GM23338 (cell line): ENCODE measurements at regions not wholly inside any gene's neighbourhood (a gene's known extent, or its start where the extent isn't known, plus 50 kb on each side); places are given as distances from the start of the nearest gene placed in this dataset.

ENCODE experiments used
- ATAC-seq: fragments of 200-7000 bp; cut with Tn5 transposase; 3 replicates; pipeline ENCODE4 v1.9.1; 2020
- DNase-seq: peaks from one replicate; pipeline ENCODE4 v3.0.0-alpha.2; 2015; ENCODE audit warnings: low spot score
- H2AFZ ChIP-seq: fragments of 200-600 bp; sonication (generic); 2 replicates; pipeline ENCODE4 v1.8.0; 2016; ENCODE audit warnings: antibody characterized with exemption, mild to moderate bottlenecking, moderate library complexity
- H3F3A ChIP-seq: fragments of 200-600 bp; sonication (generic); replicated peaks from 2 replicates; pipeline ENCODE4 v1.8.0; 2017; ENCODE audit warnings: antibody characterized with exemption, mixed run types, low read depth
- H3K27ac ChIP-seq: fragments of 200-600 bp; sonication (generic); 2 replicates; pipeline ENCODE4 v1.6.1; 2016; ENCODE audit warnings: low read depth
- H3K27me3 ChIP-seq: fragments of 200-600 bp; sonication (generic); 2 replicates; pipeline ENCODE4 v1.8.0; 2016; ENCODE audit warnings: mild to moderate bottlenecking, mixed run types, moderate library complexity; ENCODE audit not compliant: insufficient read depth
- H3K36me3 ChIP-seq: fragments of 200-600 bp; sonication (generic); 2 replicates; pipeline ENCODE4 v1.8.0; 2016; ENCODE audit warnings: mild to moderate bottlenecking; ENCODE audit not compliant: insufficient read depth
- H3K4me1 ChIP-seq: fragments of 200-600 bp; sonication (generic); 2 replicates; pipeline ENCODE4 v1.8.0; 2016; ENCODE audit warnings: mild to moderate bottlenecking, moderate library complexity; ENCODE audit not compliant: insufficient read depth
- H3K4me2 ChIP-seq: fragments of 200-600 bp; sonication (generic); 2 replicates; pipeline ENCODE4 v1.7.1; 2017; ENCODE audit warnings: mixed run types
- H3K4me3 ChIP-seq: fragments of 200-600 bp; sonication (generic); 2 replicates; pipeline ENCODE4 v1.6.1; 2016; ENCODE audit warnings: mixed run types
- H3K79me2 ChIP-seq: fragments of 200-600 bp; sonication (generic); replicated peaks from 2 replicates; pipeline ENCODE4 v1.8.0; 2017; ENCODE audit warnings: mild to moderate bottlenecking; ENCODE audit not compliant: insufficient read depth
- H3K9me2 ChIP-seq: fragments of 200-600 bp; sonication (generic); 2 replicates; pipeline ENCODE4 v1.8.0; 2017; ENCODE audit not compliant: insufficient read depth
- H4K20me1 ChIP-seq: fragments of 200-600 bp; sonication (generic); replicated peaks from 2 replicates; pipeline ENCODE4 v1.8.0; 2017; ENCODE audit warnings: mild to moderate bottlenecking; ENCODE audit not compliant: insufficient read depth
- H3K27ac Mint-ChIP-seq: 2 replicates; pipeline ENCODE4 v1.8.0; 2020; ENCODE audit warnings: inconsistent platforms, mild to moderate bottlenecking, moderate library complexity, mixed read lengths
- H3K27me3 Mint-ChIP-seq: 3 replicates; pipeline ENCODE4 v1.8.0; 2022; ENCODE audit warnings: low read depth, mild to moderate bottlenecking, moderate library complexity, mixed read lengths, inconsistent platforms; ENCODE audit not compliant: insufficient read depth, poor library complexity
- H3K36me3 Mint-ChIP-seq: 3 replicates; pipeline ENCODE4 v1.8.0; 2021; ENCODE audit warnings: low read depth, mild to moderate bottlenecking, inconsistent platforms, moderate library complexity, mixed read lengths
- H3K4me1 Mint-ChIP-seq: 3 replicates; pipeline ENCODE4 v1.8.0; 2020; ENCODE audit warnings: mild to moderate bottlenecking, inconsistent platforms, mixed read lengths
- H3K4me3 Mint-ChIP-seq: 3 replicates; pipeline ENCODE4 v1.8.0; 2021; ENCODE audit warnings: moderate library complexity, mild to moderate bottlenecking, inconsistent platforms, mixed read lengths
- H3K9me3 Mint-ChIP-seq: 3 replicates; pipeline ENCODE4 v1.8.0; 2020; ENCODE audit warnings: moderate library complexity, mild to moderate bottlenecking, inconsistent platforms, mixed read lengths
- CREB1 ChIP-seq: fragments of 250-450 bp; sonication (Bioruptor Pico); IDR thresholded peaks from 2 replicates; pipeline ENCODE4 v1.5.0; 2020; ENCODE audit warnings: low read depth, mild to moderate bottlenecking, moderate library complexity
- CTCF ChIP-seq, 2 experiments: fragments of 200-600 bp in 1 of 2; sonication (generic) in 1 of 2; conservative IDR thresholded peaks; 2 replicates each; pipeline versions ENCODE4 v1.5.1 to v1.6.1; 2016 to 2017; ENCODE audit warnings: antibody characterized with exemption in 2 of 2, low read depth in 2 of 2, mild to moderate bottlenecking in 2 of 2, moderate library complexity in 1 of 2
- EZH2 ChIP-seq: fragments of 200-600 bp; sonication (generic); IDR thresholded peaks from one replicate; pipeline ENCODE4 v1.8.0; 2017; ENCODE audit warnings: antibody characterized with exemption, mild to moderate bottlenecking, low read depth; ENCODE audit not compliant: unreplicated experiment
- EZH2phosphoT487 ChIP-seq: fragments of 200-600 bp; sonication (generic); IDR thresholded peaks from one replicate; pipeline ENCODE4 v1.8.1; 2018; ENCODE audit warnings: antibody characterized with exemption; ENCODE audit not compliant: unreplicated experiment
- JUNB ChIP-seq: IDR thresholded peaks from one replicate; pipeline ENCODE4 v1.6.1; 2016; ENCODE audit warnings: antibody characterized with exemption; ENCODE audit not compliant: unreplicated experiment
- NANOG ChIP-seq: IDR thresholded peaks from 2 replicates; pipeline ENCODE4 v1.6.1; 2016; ENCODE audit warnings: antibody characterized with exemption, borderline replicate concordance
- POLR2AphosphoS5 ChIP-seq: IDR thresholded peaks from 2 replicates; pipeline ENCODE4 v1.6.1; 2016; ENCODE audit warnings: antibody characterized with exemption, low read depth
- REST ChIP-seq: IDR thresholded peaks from one replicate; pipeline ENCODE4 v1.6.1; 2018; ENCODE audit warnings: antibody characterized with exemption; ENCODE audit not compliant: unreplicated experiment
- STAT1 ChIP-seq: IDR thresholded peaks from one replicate; pipeline ENCODE4 v1.6.1; 2016; ENCODE audit warnings: antibody characterized with exemption; ENCODE audit not compliant: unreplicated experiment
- ZNF114 ChIP-seq: fragments of 250-450 bp; sonication (Bioruptor Pico); IDR thresholded peaks from 2 replicates; pipeline ENCODE4 v1.5.0; 2020; ENCODE audit warnings: mild to moderate bottlenecking, moderate library complexity
- ZNF331 ChIP-seq: fragments of 250-450 bp; sonication (Bioruptor Pico); IDR thresholded peaks from 2 replicates; pipeline ENCODE4 v1.5.0; 2020; ENCODE audit warnings: low read depth, mild to moderate bottlenecking, moderate library complexity
- TF ChIP-seq, protein P1 (sequence below): IDR thresholded peaks from 2 replicates; pipeline ENCODE4 v1.6.1; 2016; ENCODE audit warnings: antibody characterized with exemption
- TF ChIP-seq, protein P2 (sequence below): fragments of 250-450 bp; sonication (Bioruptor Pico); IDR thresholded peaks from 2 replicates; pipeline ENCODE4 v1.5.0; 2020; ENCODE audit warnings: mild to moderate bottlenecking, moderate library complexity

DNA sequence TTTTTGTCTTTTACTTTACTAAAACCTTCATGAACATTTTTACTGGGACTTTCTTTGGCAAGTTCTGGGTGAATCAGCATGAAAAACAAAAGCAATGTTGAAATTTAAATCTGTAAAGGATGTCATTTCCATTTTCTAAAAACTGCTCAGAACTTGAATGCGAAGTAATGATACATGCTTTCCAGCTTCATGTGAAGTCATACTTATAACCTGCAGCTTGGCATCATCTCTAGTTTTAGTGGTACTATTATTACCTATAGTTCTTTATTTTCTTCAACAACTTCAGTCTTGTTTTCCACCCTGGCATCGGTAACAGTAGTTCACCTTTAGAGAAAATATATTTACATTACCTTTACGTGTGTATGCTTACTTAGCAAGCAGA, 421.4 kb upstream of the DIPK2B start:
- no peaks in the 10 kb centered on the region for H3K36me3 ChIP-seq
- no peak for ATAC-seq
- Mint-ChIP-seq H3K27ac (no peak overlapping the region), H3K36me3 (no peaks in the 10 kb centered on the region), H3K4me3 (no peak overlapping the region), H3K9me3 (no peaks in the 10 kb centered on the region), H3K27me3 (no peaks in the 10 kb centered on the region), H3K4me1 (peaks cover 13% of the 10 kb centered on the region; the same call in 2 of the 3 replicates)
- no peak overlapping the region for H3K27ac ChIP-seq
- no peak for DNase-seq
- peak overlapping the region; percentile 55 for H3K4me2 ChIP-seq
- H3F3A ChIP-seq = no peaks in the 10 kb centered on the region
- H3K9me2 ChIP-seq = no peaks in the 10 kb centered on the region
- H2AFZ ChIP-seq = 0 out of 2 replicates have a peak overlapping the region, but pooled peaks have one; percentile 74
- no peaks in the 10 kb centered on the region for H4K20me1 ChIP-seq
- no peak overlapping the region for H3K4me3 ChIP-seq
- TF ChIP-seq CREB1 = no peak
- no peak for TF ChIP-seq CTCF (conservative IDR thresholded peaks at IDR 0.05; ENCODE audit: low read depth in 2 of 2)
- TF ChIP-seq, protein P1, sequence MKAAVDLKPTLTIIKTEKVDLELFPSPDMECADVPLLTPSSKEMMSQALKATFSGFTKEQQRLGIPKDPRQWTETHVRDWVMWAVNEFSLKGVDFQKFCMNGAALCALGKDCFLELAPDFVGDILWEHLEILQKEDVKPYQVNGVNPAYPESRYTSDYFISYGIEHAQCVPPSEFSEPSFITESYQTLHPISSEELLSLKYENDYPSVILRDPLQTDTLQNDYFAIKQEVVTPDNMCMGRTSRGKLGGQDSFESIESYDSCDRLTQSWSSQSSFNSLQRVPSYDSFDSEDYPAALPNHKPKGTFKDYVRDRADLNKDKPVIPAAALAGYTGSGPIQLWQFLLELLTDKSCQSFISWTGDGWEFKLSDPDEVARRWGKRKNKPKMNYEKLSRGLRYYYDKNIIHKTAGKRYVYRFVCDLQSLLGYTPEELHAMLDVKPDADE = no peak
- no peak for TF ChIP-seq POLR2AphosphoS5
- TF ChIP-seq ZNF114 (CRISPR knock-in tag) = no peak
- no peak for TF ChIP-seq JUNB
- no peak for TF ChIP-seq NANOG
- TF ChIP-seq STAT1 = no peak
- TF ChIP-seq EZH2phosphoT487 = no peak
- TF ChIP-seq ZNF331 (CRISPR knock-in tag) = no peak
- TF ChIP-seq, protein P2, sequence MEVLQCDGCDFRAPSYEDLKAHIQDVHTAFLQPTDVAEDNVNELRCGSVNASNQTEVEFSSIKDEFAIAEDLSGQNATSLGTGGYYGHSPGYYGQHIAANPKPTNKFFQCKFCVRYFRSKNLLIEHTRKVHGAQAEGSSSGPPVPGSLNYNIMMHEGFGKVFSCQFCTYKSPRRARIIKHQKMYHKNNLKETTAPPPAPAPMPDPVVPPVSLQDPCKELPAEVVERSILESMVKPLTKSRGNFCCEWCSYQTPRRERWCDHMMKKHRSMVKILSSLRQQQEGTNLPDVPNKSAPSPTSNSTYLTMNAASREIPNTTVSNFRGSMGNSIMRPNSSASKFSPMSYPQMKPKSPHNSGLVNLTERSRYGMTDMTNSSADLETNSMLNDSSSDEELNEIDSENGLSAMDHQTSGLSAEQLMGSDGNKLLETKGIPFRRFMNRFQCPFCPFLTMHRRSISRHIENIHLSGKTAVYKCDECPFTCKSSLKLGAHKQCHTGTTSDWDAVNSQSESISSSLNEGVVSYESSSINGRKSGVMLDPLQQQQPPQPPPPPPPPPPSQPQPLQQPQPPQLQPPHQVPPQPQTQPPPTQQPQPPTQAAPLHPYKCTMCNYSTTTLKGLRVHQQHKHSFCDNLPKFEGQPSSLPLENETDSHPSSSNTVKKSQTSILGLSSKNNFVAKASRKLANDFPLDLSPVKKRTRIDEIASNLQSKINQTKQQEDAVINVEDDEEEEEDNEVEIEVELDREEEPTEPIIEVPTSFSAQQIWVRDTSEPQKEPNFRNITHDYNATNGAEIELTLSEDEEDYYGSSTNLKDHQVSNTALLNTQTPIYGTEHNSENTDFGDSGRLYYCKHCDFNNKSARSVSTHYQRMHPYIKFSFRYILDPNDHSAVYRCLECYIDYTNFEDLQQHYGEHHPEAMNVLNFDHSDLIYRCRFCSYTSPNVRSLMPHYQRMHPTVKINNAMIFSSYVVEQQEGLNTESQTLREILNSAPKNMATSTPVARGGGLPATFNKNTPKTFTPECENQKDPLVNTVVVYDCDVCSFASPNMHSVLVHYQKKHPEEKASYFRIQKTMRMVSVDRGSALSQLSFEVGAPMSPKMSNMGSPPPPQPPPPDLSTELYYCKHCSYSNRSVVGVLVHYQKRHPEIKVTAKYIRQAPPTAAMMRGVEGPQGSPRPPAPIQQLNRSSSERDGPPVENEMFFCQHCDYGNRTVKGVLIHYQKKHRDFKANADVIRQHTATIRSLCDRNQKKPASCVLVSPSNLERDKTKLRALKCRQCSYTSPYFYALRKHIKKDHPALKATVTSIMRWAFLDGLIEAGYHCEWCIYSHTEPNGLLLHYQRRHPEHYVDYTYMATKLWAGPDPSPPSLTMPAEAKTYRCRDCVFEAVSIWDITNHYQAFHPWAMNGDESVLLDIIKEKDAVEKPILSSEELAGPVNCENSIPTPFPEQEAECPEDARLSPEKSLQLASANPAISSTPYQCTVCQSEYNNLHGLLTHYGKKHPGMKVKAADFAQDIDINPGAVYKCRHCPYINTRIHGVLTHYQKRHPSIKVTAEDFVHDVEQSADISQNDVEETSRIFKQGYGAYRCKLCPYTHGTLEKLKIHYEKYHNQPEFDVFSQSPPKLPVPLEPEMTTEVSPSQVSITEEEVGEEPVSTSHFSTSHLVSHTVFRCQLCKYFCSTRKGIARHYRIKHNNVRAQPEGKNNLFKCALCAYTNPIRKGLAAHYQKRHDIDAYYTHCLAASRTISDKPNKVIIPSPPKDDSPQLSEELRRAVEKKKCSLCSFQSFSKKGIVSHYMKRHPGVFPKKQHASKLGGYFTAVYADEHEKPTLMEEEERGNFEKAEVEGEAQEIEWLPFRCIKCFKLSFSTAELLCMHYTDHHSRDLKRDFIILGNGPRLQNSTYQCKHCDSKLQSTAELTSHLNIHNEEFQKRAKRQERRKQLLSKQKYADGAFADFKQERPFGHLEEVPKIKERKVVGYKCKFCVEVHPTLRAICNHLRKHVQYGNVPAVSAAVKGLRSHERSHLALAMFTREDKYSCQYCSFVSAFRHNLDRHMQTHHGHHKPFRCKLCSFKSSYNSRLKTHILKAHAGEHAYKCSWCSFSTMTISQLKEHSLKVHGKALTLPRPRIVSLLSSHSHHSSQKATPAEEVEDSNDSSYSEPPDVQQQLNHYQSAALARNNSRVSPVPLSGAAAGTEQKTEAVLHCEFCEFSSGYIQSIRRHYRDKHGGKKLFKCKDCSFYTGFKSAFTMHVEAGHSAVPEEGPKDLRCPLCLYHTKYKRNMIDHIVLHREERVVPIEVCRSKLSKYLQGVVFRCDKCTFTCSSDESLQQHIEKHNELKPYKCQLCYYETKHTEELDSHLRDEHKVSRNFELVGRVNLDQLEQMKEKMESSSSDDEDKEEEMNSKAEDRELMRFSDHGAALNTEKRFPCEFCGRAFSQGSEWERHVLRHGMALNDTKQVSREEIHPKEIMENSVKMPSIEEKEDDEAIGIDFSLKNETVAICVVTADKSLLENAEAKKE (CRISPR knock-in tag) = no peak
- TF ChIP-seq EZH2 = no peak
- TF ChIP-seq REST = no peak
- no peaks in the 10 kb centered on the region for H3K27me3 ChIP-seq
- no peaks in the 10 kb centered on the region for H3K79me2 ChIP-seq
- H3K4me1 ChIP-seq = 0 out of 2 replicates have a peak, but pooled peaks cover 9% of the 10 kb centered on the region
